ENCODE measurements at regions not wholly inside any gene's neighbourhood (a gene's known extent, or its start where the extent isn't known, plus 50 kb on each side); places are given as distances from the start of the nearest gene placed in this dataset.

DNA sequence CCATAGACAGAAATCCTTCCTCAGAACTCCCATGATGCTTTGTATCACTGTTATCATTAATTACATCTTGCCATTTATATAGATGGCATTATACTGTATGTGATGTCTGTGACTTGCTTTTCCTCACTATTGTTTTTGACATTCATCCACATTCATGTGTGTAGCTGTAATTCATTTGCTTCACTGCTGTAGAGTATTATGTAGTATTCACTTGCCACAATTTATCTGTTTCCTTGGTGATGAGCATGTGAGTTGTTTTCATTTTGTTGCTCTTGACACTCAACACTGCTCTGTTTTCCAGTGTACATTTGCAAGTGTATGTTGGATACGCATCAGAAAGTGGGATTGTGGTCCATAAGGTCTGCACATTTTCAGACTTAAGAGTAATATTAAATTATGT lies 328.6 kb upstream of the C11orf87 start:
- DNase-seq (ENCODE audit: low read depth in 3 of 3, low spot score in 2 of 3) = no peak

DNA sequence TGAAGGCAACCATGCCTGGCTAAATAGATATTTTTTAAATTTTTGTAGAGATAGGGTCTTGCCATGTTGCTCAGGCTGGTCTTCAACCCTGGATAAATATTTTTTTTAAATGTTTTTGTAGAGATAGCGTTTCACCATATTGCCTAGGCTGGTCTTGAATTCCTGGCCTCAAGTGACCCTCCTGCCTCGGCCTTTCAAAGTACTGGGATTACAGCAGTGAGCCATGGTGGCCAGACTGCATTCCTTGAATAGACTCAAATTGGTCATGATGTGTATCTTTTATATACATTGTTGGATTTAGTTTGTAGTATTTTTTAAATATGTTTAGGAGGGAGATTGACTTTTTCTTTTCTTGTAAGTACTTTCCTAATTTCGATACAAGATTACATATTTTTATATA lies 325.7 kb upstream of the C11orf87 start:
- DNase-seq (ENCODE audit: low read depth in 3 of 3, low spot score in 2 of 3) = no peak

DNA sequence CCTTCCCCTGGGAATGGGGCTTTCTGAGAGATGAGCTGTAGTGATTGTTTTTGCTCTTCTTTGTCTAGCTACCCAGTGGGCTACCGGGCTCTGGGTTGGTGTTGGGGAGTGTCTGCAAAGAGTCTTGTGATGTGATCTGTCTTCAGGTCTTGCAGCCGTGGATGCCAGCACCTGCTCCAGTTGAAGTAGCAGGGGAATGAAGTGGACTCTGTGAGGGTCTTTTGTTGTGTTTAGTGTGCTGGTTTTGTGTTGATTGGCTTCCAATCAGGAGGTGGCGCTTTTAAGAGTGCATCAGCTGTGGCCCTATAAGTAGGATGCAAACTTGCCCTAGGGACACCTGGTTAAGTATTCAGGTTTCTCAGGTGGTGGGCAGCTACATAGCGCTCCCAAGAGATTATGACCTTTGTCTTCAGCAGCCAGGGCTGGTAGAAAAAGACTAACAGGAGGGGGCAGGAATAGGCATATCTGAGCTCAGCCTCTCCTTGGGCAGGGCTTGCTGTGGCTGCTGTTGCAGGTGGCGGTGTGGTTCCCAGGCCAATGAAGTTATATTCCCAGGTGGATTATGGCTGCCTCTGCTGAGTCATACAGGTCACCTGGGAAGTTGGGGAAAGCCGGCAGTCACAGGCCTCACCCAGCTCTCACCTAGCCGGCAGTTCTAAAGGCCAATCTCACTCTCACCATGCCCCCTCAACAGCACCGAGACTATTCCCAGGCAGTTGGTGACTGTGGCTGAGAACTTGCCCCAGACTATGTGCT lies 315.7 kb upstream of the C11orf87 start:
- no peak for DNase-seq (ENCODE audit: low read depth in 3 of 3, low spot score in 2 of 3)

- no peak for DNase-seq (ENCODE audit: low read depth in 3 of 3, low spot score in 2 of 3)
Observed at GRCh38 chr11:109109150-109109549, 312.8 kb upstream of the C11orf87 start.

- no peak for DNase-seq (ENCODE audit: low read depth in 3 of 3, low spot score in 2 of 3)
Observed at GRCh38 chr11:109109571-109110315, 312.2 kb upstream of the C11orf87 start.

DNA sequence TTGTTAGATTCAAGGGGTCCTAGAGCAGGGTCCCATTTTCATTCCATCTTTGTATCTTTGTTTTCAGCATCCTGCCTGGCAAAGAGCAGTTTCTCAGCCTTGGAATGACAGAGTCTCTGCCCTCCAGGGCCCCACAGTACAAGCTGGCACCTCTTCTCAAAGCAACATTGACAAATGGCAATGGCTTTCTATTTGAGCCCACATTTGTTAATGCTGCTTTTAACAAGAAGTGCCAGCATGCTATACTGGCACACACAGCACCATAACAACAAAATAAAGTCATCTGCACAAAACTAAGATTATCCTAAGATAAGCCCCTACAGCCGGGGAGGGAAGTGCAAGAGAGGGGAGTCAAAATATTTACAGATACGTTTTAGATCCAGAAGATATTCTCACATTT lies 309.7 kb upstream of the C11orf87 start:
- no peak for DNase-seq (ENCODE audit: low read depth in 3 of 3, low spot score in 2 of 3)

DNA sequence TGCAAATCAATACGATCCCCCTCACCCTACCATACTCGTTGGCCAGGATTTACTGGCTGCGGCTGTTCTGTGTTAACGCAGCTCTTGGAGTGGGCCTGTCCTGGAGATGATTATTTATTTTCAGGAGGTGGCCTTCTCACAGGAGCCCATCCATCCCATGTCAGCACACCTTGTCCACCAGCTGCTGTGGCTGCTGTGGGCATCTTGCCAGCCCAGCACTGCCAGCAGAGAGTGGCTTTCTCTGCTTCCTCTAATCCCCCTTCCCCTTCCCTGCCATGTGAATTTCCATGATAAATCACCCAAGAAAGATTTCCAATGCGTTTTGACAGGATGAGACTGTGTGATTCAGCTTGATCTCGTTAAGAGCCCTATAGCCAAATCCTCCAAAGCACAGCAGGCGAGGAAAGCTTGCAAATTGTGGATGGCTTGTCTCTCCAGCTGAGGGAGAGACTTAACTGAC lies 309.1 kb upstream of the C11orf87 start:
- no peak for DNase-seq (ENCODE audit: low read depth in 3 of 3, low spot score in 2 of 3)

GRCh38 chr11:109120341-109120740 lies 301.6 kb upstream of the C11orf87 start:
- no peak for DNase-seq (ENCODE audit: low read depth in 3 of 3, low spot score in 2 of 3)

GRCh38 chr11:109121173-109121932 lies 300.6 kb upstream of the C11orf87 start:
- no peak for DNase-seq (ENCODE audit: low read depth in 3 of 3, low spot score in 2 of 3)

DNA sequence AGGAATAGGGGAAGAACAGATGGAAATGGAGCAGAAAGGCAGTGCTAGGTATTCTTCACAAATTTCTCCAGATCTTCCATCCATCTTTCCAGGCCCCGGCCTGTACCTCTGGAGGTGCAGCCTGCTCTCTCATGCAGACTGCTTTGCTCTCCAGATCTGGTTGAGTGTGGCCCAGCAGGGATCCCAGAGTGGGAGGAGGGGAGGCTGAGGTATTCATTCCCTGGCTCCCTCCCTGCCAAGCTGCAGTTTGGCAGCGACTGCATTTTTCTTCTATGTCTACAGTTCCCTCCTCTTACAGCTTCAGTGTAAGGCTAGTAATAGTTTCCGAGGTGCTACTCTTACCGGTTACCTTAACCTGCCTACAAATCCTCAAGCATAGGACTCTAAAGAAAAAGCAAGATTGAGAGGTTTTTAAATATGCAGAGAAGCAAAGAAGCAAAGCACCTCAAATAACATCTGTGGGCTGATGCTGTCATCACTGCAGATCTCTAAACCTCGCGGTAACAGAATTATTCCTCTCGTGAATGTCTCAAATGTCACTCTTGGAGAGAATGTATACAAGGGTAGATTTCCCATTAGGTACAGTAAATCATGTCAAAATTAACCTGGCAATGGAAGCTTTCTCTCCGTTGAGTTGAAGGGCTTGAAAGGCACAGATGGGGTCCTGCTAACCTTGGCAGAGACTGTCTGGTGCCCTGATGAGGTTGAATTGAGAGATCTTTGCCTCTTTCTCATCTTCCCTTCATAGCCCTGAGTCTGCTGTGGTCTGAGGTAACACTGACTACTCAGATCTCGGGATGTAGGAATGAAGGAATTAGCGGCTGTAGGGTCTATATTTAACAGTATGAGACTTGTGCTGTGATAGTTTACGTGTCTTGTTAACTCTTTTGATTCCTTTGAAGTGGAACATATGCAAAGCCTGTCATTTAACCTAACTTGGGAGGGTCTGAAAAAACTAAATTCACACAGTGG lies 297.9 kb upstream of the C11orf87 start:
- DNase-seq (ENCODE audit: low read depth in 3 of 3, low spot score in 2 of 3) = peak in 1 of 3 donors; percentile 10

- DNase-seq (ENCODE audit: low read depth in 3 of 3, low spot score in 2 of 3) = no peak
Observed at GRCh38 chr11:109130910-109131309, 291.1 kb upstream of the C11orf87 start.

GRCh38 chr11:109132539-109132938 lies 289.5 kb upstream of the C11orf87 start:
- no peak for DNase-seq (ENCODE audit: low read depth in 3 of 3, low spot score in 2 of 3)

DNA sequence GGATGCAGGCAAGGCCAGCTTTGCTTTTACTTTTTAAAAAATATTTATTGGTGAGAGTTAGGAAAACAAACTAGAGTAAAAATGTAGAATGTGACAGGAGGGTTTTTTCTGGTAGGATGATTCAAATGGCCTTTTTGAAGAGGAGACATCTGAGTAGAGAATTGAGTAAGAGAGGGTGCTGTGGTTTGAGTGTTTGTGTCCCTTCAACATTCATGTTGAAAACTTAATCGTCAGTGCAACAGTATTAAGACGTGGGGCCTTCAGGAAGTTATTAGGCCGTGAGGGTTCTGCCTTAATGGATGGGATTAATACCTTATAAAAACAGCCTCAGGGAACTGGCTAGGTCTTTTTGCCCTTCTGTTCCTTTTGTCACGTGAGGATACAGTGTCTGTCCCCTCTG lies 288.8 kb upstream of the C11orf87 start:
- DNase-seq (ENCODE audit: low read depth in 3 of 3, low spot score in 2 of 3) = no peak

- no peak for DNase-seq (ENCODE audit: low read depth in 3 of 3, low spot score in 2 of 3)
Observed at GRCh38 chr11:109135627-109136026, 286.4 kb upstream of the C11orf87 start.

- DNase-seq (ENCODE audit: low read depth in 3 of 3, low spot score in 2 of 3) = no peak
Observed at GRCh38 chr11:109138196-109138595, 283.8 kb upstream of the C11orf87 start.

- no peak for DNase-seq (ENCODE audit: low read depth in 3 of 3, low spot score in 2 of 3)
Observed at GRCh38 chr11:109140426-109140825, 281.6 kb upstream of the C11orf87 start.

GRCh38 chr11:109140857-109141515 lies 281.0 kb upstream of the C11orf87 start:
- DNase-seq (ENCODE audit: low read depth in 3 of 3, low spot score in 2 of 3) = no peak

DNA sequence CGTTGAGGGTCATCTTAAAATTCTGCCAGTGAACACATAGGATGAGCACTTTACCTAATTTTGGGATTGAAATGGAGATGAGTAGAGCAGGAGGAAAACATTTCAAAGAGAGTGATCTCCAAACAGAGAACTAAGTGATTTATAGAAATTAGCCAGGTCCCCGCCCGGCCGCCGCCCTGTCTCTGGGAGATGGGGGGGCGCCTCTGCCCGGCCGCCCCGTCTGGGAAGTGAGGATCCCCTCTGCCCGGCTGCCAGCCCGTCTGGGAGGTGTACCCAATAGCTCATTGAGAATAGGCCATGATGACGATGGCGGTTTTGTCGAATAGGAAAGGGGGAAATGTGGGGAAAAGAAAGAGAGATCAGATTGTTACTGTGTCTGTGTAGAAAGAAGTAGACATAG lies 276.7 kb upstream of the C11orf87 start:
- DNase-seq (ENCODE audit: low read depth in 3 of 3, low spot score in 2 of 3) = no peak

DNA sequence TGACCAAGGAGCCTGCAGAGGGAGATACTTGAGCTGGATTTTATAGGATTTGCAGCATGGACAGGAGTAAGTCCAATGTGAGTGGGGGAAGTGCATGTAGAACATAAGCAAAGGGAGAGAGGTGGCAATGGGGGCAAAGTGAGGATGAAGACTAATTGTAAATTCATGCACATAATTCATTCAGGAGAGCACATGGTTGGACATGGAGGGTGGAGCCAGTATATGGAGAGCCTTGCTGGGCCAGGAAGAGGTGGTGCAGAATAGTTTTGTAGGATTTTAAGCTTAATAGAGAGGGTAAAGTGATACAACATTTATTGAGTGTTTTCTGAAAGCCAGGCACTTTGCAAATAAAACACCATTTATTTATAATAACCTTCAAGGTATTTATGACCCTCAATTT lies 274.3 kb upstream of the C11orf87 start:
- DNase-seq (ENCODE audit: low read depth in 3 of 3, low spot score in 2 of 3) = no peak

GRCh38 chr11:109148669-109149068 lies 273.3 kb upstream of the C11orf87 start:
- no peak for DNase-seq (ENCODE audit: low read depth in 3 of 3, low spot score in 2 of 3)
